Stimulated activated CD4-positive, alpha-beta T cell treated with anti-CD3 and anti-CD28 coated beads, Interleukin-15, amount 100 ng/mL, for 24 hours (primary cell): ENCODE measurements at regions not wholly inside any gene's neighbourhood (a gene's known extent, or its start where the extent isn't known, plus 50 kb on each side); places are given as distances from the start of the nearest gene placed in this dataset.
"Not testable (repeated sequence)": the region's sequence is repeated elsewhere in the genome, so short reads cannot be mapped to it uniquely, and the experiment has no call there.

ENCODE experiments used
- DNase-seq: peaks from one replicate; pipeline ENCODE4 v3.0.0-alpha.2; 2020

GRCh38 chr6:137657351-137657911, 163.2 kb upstream of the OLIG3 start:
- peak; percentile 56 for DNase-seq

- DNase-seq = no peak
Measured at GRCh38 chr6:137658287-137658686, 164.1 kb upstream of the OLIG3 start.

DNA sequence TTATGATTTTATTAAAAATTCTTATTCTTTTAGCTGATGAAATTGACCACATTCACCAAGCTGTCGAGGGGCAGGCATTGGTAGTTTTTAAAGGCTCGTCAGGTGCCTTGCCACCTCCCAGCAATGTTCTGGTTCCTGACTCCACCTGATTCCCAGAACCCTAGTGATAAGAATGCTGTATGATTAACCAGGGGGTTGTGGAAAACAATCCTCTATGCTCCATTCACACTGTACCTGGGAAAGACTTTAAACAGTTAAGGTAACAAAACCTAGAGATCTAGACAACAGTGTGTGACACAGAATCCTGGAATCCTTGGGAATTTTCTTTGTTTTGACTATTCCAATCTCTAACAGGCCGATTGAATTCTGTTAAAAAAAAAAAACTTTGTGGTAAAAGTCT, 165.7 kb upstream of the OLIG3 start:
- no peak for DNase-seq

DNA sequence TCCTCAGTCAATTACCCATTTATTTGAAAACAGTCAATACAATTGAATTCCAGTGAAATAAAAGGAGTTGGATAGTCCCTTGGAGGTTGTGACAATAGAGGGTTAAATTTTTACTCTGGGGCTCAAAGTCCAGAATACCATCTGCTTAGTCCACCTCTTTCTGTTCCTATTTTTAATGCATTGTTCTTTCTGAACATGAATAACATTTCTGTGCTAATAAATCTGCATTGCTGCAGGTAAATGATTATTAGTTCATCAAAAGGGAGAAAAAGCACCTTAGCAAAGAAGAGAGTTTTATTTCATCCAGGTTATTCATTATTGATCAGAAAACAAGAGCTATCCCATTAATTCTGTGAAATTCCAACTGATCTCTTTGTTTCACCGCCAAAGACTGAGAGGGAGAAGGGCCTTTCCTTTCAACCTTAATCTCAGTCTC, 166.1 kb upstream of the OLIG3 start:
- DNase-seq = no peak

DNA sequence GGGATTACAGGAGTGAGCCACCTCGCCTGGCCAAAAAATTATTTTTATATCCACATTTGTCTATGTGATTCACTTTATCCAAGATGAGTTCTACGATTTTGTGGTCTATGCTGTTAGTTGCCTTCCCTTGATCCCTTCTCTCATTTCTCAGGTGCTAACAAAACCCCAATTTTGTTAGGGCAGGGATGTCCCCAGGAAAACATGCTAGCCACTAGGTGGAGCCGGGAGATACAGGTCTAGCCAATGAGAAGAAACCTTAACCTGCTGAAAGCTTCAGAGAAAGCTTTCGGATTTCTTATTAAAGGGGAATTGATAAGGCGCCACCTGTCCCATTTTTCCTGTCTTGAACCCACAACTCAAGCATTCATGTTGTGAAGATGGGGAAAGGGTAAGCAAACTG, 167.4 kb upstream of the OLIG3 start:
- DNase-seq = peak; percentile 78

GRCh38 chr6:137664183-137664582, 170.0 kb upstream of the OLIG3 start:
- DNase-seq = no peak

- no peak for DNase-seq
Measured at GRCh38 chr6:137665342-137665934, 171.2 kb upstream of the OLIG3 start.

GRCh38 chr6:137666202-137666774, 172.1 kb upstream of the OLIG3 start:
- DNase-seq = no peak

DNA sequence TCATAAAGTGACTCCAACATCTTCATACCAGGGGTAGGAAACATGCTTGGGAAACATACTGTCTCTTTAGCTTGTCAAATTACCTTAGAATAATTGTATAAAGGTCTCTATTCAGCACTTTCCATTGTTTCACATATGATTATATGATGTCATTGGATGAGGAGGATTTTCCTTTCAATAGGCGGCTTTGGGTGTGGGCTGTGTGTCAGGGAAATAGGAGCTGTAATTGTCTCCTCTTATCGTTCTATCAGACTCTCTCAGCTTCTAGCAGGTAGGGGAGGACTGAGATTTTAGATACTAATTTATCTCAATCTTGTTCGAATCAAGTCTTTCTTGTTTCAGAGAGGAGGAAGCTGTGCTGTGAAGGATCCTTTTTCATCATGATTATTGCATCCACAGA, 179.4 kb upstream of the OLIG3 start:
- no peak for DNase-seq

- DNase-seq = no peak
Measured at GRCh38 chr6:137676888-137677287, 182.7 kb upstream of the OLIG3 start.

GRCh38 chr6:137677709-137678108, 183.5 kb upstream of the OLIG3 start:
- DNase-seq = no peak

DNA sequence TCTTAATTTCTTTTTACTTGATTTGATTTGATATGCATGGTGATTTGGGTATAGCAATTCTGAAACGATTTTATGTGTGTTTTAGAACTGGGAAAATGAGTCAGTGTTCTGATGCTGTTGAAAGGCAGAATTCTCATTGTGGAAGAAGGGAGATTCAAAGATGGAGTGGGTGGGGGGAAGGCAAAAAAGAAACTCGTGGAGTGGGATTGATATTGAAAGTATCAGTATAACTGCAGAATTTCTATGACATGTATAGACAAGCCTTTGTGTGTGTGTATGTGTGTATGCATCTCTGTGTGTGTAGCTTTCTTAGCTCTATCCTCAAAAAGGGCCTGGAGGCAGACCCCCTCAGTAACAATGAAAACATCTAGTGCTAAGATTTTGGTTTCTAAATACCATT, 184.3 kb upstream of the OLIG3 start:
- DNase-seq = peak; percentile 45

- no peak for DNase-seq
Measured at GRCh38 chr6:137680705-137681346, 186.2 kb upstream of the TNFAIP3 start.

DNA sequence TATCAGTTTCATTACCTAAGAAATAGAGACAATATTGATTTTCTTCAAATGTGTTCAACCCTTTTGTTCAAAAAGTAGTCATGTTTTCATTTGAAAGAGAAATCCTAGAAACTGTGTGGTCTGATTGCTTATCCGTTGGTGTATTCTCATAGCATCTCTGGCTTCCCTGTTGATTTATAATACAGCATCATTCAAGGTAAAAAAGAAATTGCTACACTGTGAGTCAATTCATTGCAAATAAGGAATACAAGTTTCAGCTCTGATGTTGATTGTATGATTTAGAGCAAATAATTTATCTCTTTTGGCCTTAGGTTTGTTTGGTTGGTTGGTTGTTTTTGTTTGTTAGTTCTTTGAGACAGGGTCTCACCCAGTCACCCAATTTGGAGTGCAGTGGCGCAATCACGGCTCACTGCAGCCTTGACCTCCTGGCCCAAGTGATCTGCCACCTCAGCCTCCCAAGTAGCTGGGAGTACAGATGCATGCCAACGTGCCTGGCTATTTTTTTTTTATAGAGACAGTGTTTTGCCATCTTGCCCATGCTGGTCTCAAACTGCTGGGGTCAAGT, 185.5 kb upstream of the TNFAIP3 start:
- DNase-seq = no peak

DNA sequence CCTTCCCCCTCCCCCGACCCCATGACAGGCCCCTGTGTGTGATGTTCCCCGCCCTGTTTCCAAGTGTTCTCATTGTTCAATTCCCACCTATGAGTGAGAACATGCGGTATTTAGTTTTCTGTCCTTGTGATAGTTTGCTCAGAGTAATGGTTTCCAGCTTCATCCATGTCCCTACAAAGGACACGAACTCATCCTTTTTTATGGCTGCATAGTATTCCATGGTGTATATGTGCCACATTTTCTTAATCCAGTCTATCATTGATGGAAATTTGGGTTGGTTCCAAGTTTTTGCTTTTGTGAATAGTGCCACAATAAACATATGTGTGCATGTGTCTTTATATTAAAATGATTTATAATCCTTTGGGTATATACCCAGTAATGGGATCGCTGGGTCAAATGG, 184.4 kb upstream of the TNFAIP3 start:
- DNase-seq = not testable (repeated sequence)

DNA sequence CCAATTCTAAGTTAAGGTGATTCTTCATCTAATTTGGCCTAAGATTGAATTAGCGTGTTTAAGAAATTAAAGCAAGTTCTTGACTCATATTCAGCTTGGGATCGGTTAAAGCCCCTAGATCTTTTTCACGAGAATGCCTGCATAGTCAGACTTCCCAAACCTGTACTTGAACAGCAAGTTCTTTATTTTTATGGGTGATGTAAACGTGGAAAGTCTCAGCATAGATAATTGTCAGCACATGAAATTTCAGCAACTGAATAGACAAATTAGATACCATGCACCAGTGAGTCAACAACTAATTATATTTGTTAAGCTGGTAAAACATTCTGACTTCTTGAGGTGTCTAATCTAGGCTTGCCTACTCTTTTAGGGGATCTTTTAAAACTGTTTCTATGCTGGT, 183.1 kb upstream of the TNFAIP3 start:
- no peak for DNase-seq

GRCh38 chr6:137685798-137686375, 181.2 kb upstream of the TNFAIP3 start:
- DNase-seq = no peak

DNA sequence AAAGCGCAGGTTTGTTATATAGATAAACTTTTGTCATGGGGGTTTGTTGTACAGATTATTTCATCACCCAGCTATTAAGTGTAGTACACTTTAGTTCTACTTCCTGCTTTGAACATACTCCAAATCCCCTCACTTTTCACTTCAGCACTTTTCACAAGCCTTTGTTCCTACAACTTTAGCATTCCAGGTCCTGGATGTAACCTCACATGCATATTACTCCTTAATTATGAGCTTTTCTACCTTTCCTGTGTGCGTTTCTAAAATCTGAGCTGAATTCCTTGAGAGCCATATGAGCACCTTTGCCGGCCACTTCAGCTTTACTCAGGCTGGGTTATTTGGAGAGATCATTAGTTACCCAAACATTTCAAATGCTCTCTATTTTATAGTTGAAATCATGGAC, 179.2 kb upstream of the TNFAIP3 start:
- no peak for DNase-seq

GRCh38 chr6:137688230-137688971, 178.7 kb upstream of the TNFAIP3 start:
- no peak for DNase-seq

DNA sequence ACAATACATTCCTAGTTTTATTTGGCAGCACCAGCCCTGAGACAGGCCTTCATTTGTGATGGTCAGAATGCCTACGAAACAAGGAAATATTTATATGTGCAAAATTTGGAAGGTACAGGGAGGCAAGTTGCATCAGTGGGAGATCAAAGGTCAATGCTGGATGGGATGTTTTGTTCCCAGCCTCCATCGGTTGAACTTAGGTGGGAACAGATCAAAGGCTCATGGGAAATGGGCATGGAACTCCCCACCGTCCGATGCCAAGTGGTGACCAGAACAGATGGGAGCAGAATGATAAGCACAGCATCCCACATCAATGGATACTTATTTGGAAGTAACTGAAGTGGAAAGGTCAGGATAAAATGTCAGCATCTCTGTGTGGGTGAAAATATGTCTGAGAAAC, 177.7 kb upstream of the TNFAIP3 start:
- DNase-seq = no peak

DNA sequence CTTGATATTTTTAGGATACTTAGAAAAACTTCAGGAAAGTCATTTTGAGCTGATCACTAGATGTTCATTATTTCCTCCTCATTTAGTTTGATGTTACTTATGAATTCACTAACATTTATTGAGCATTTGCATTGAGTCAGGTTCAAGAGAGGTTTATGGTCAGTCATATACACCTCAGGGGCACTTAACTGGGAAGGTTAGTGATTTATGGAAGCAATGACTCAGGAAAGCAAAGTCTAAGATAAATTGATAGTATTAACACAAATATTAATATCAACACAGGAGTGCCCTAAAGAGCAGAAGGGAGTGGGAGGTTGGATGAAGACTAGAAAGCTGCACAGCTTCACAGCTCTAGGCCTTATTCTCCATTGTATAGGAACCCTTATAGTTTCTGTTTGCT, 177.0 kb upstream of the TNFAIP3 start:
- no peak for DNase-seq

- DNase-seq = no peak
Measured at GRCh38 chr6:137690721-137691120, 176.3 kb upstream of the TNFAIP3 start.

- no peak for DNase-seq
Measured at GRCh38 chr6:137692308-137692707, 174.8 kb upstream of the TNFAIP3 start.
